Kidney (tissue), 13 donors: ENCODE measurements at regions not wholly inside any gene's neighbourhood (a gene's known extent, or its start where the extent isn't known, plus 50 kb on each side); places are given as distances from the start of the nearest gene placed in this dataset.

Experiments
- DNase-seq, 5 donors: peaks; one replicate each; pipeline ENCODE4 v3.0.0-alpha.2; 2013 to 2020
- FAIRE-seq: peaks from 2 replicates; lab custom pipeline; 2012; peaks lifted over from hg19 to GRCh38; lab: Jason Lieb, UNC
- H3K27ac ChIP-seq, 2 donors: one replicate each; pipeline ENCODE4 v1.7.0; 2013; ENCODE audit warnings: low read depth in 2 of 2, low read length in 2 of 2, inconsistent platforms in 1 of 2
- H3K27me3 ChIP-seq: one replicate; pipeline ENCODE4 v1.7.1; 2013; ENCODE audit warnings: low read length, inconsistent platforms; ENCODE audit not compliant: control insufficient read depth, insufficient read depth
- H3K36me3 ChIP-seq, 3 donors: one replicate each; pipeline versions ENCODE4 v1.7.0 to v1.7.1; 2013; ENCODE audit warnings: low read length in 3 of 3, control low read depth in 1 of 3, inconsistent platforms in 1 of 3; ENCODE audit not compliant: insufficient read depth in 3 of 3, control insufficient read depth in 2 of 3
- H3K4me1 ChIP-seq, 3 donors: one replicate each; pipeline versions ENCODE4 v1.7.0 to v1.7.1; 2013; ENCODE audit warnings: low read length in 3 of 3, inconsistent platforms in 1 of 3, low read depth in 1 of 3; ENCODE audit not compliant: control insufficient read depth in 2 of 3, insufficient read depth in 2 of 3
- H3K4me3 ChIP-seq, 3 donors: one replicate each; pipeline versions ENCODE4 v1.7.0 to v1.8.1; 2013; ENCODE audit warnings: low read length in 3 of 3, control low read depth in 1 of 3, inconsistent platforms in 1 of 3
- H3K9ac ChIP-seq, 3 donors: one replicate each; pipeline versions ENCODE4 v1.7.0 to v1.7.1; 2013; ENCODE audit warnings: low read length in 3 of 3, control low read depth in 1 of 3, inconsistent platforms in 1 of 3
- H3K9me3 ChIP-seq, 3 donors: one replicate each; pipeline versions ENCODE4 v1.7.0 to v1.7.1; 2013; ENCODE audit warnings: low read length in 3 of 3, control low read depth in 1 of 3, inconsistent platforms in 1 of 3; ENCODE audit not compliant: control insufficient read depth in 2 of 3, insufficient read depth in 1 of 3
- CTCF ChIP-seq: IDR thresholded peaks from 3 replicates; pipeline ENCODE4 v1.5.1; 2012; ENCODE audit warnings: mild to moderate bottlenecking, moderate library complexity, borderline replicate concordance; ENCODE audit not compliant: insufficient read depth; ENCODE audit errors: extremely low read depth
- intact Hi-C: fragments of 100-400 bp; cut with DNase I; formaldehyde crosslinking; loops from one replicate; pipeline ENCODE4 v1.11.1; 2022
- donor health status: control.
- donor health status: control.
- donor health status: control.
- donor health status: control.
- donor health status: control.
- donor health status: DM: yes; HTN: yes; CAD: no.
- donor health status: Normal renal cell carcinoma (clear cell type).

- Histone ChIP-seq H3K36me3 (no peaks in the 10 kb centered on the region), H3K27ac (no peak overlapping the region), H3K27me3 (no peaks in the 10 kb centered on the region), H3K4me1 (peaks cover 0 to 2% (median 0%) of the 10 kb centered on the region in 3 donors), H3K4me3 (no peak overlapping the region), H3K9me3 (no peaks in the 10 kb centered on the region), H3K9ac (no peak overlapping the region)
- intact Hi-C loops, result no loop called here
- DNase-seq, result peak in 2 of 5 donors; percentile 8 to 24
- FAIRE-seq, result no peak
- TF ChIP-seq CTCF, result no peak
Measured at GRCh38 chr10:46226900-46227558, 59.8 kb upstream of the ANTXRL start.

GRCh38 chr10:46227571-46227935, 59.2 kb upstream of the ANTXRL start:
- no peak for TF ChIP-seq CTCF
- no peaks in the 10 kb centered on the region for H3K36me3 ChIP-seq
- H3K4me1 ChIP-seq, result peaks cover 0 to 2% (median 0%) of the 10 kb centered on the region in 3 donors
- peak in 3 of 5 donors; percentile 9 to 46 (median 32) for DNase-seq
- H3K9ac ChIP-seq, result no peak overlapping the region
- H3K27ac ChIP-seq, result no peak overlapping the region
- intact Hi-C loops, result no loop called here
- no peak overlapping the region for H3K4me3 ChIP-seq
- FAIRE-seq, result no peak
- no peaks in the 10 kb centered on the region for H3K27me3 ChIP-seq
- H3K9me3 ChIP-seq, result no peaks in the 10 kb centered on the region

GRCh38 chr10:46227936-46228562, 58.7 kb upstream of the ANTXRL start:
- DNase-seq, result peak in 1 of 5 donors; percentile 46
- Histone ChIP-seq H3K9ac (no peak overlapping the region), H3K4me1 (peaks cover 0 to 2% (median 0%) of the 10 kb centered on the region in 3 donors), H3K27me3 (no peaks in the 10 kb centered on the region), H3K27ac (no peak overlapping the region), H3K36me3 (no peaks in the 10 kb centered on the region), H3K4me3 (no peak overlapping the region), H3K9me3 (no peaks in the 10 kb centered on the region)
- intact Hi-C loops, result no loop called here
- FAIRE-seq, result no peak
- no peak for TF ChIP-seq CTCF
